Uterus (tissue), 2 donors: ENCODE measurements at regions not wholly inside any gene's neighbourhood (a gene's known extent, or its start where the extent isn't known, plus 50 kb on each side); places are given as distances from the start of the nearest gene placed in this dataset.

ENCODE experiments used
- POLR2A ChIP-seq, 2 donors: fragments of 450-650 bp; IDR thresholded peaks; one replicate each; pipeline ENCODE4 v1.6.1; 2016; ENCODE audit warnings: antibody characterized with exemption in 2 of 2, mild to moderate bottlenecking in 1 of 2, moderate library complexity in 1 of 2
- TF ChIP-seq, protein P1 (sequence below), 4 experiments: fragments of 200-600 bp in 2 of 4; fragments of 450-650 bp in 2 of 4; sonication (generic) in 2 of 4; IDR thresholded peaks; one replicate each; pipeline ENCODE4 v1.5.1; 2016 to 2019; ENCODE audit warnings: antibody characterized with exemption in 4 of 4, mild to moderate bottlenecking in 2 of 4, moderate library complexity in 1 of 4

DNA sequence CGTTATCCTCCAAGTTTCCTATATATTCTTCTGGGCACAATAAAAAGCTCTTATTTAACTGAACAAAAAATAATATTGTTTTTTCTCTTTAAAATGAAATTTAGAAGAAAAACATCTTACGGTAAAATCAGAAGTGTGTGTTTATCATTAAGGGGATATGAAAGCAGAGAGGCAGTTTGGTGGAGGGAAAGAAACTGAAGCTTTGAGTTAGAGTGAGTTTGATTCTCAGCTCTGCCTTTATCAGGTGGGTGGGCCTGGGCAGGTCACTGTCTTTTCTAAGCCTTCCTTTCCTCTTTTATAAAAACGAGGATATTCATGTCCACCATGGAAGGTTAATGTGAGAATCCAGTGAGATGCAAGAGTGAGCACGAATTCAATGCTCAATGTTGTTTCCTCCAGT is 379.8 kb upstream of the CNR1 start:
- TF ChIP-seq, protein P1, sequence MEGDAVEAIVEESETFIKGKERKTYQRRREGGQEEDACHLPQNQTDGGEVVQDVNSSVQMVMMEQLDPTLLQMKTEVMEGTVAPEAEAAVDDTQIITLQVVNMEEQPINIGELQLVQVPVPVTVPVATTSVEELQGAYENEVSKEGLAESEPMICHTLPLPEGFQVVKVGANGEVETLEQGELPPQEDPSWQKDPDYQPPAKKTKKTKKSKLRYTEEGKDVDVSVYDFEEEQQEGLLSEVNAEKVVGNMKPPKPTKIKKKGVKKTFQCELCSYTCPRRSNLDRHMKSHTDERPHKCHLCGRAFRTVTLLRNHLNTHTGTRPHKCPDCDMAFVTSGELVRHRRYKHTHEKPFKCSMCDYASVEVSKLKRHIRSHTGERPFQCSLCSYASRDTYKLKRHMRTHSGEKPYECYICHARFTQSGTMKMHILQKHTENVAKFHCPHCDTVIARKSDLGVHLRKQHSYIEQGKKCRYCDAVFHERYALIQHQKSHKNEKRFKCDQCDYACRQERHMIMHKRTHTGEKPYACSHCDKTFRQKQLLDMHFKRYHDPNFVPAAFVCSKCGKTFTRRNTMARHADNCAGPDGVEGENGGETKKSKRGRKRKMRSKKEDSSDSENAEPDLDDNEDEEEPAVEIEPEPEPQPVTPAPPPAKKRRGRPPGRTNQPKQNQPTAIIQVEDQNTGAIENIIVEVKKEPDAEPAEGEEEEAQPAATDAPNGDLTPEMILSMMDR (IDR thresholded peaks at IDR 0.05): no peak
- no peak for TF ChIP-seq POLR2A (IDR thresholded peaks at IDR 0.05)
